NB4 (cell line): ENCODE measurements at regions not wholly inside any gene's neighbourhood (a gene's known extent, or its start where the extent isn't known, plus 50 kb on each side); places are given as distances from the start of the nearest gene placed in this dataset.
"Not testable (repeated sequence)": the region's sequence is repeated elsewhere in the genome, so short reads cannot be mapped to it uniquely, and the experiment has no call there.

Experiments
- DNase-seq: peaks from one replicate; pipeline ENCODE4 v3.0.0; 2010; ENCODE audit warnings: low read depth
- H3K4me3 ChIP-seq: one replicate; pipeline ENCODE4 v1.5.1; 2011; ENCODE audit warnings: mild to moderate bottlenecking, low read depth, low read length, moderate library complexity
- MYC ChIP-seq: IDR thresholded peaks from 2 replicates; pipeline ENCODE4 v1.6.1; 2011; ENCODE audit warnings: low read depth, low read length
- POLR2A ChIP-seq: IDR thresholded peaks from 2 replicates; pipeline ENCODE4 v1.6.1; 2011; ENCODE audit warnings: mild to moderate bottlenecking; ENCODE audit not compliant: insufficient read length; ENCODE audit errors: extremely low read depth
- TF ChIP-seq, protein P1 (sequence below): IDR thresholded peaks from one replicate; pipeline ENCODE4 v1.5.1; 2012; ENCODE audit warnings: low read depth, low read length
- TF ChIP-seq, protein P2 (sequence below): IDR thresholded peaks from 2 replicates; pipeline ENCODE4 v1.6.1; 2011; ENCODE audit warnings: low read depth, low read length

DNA sequence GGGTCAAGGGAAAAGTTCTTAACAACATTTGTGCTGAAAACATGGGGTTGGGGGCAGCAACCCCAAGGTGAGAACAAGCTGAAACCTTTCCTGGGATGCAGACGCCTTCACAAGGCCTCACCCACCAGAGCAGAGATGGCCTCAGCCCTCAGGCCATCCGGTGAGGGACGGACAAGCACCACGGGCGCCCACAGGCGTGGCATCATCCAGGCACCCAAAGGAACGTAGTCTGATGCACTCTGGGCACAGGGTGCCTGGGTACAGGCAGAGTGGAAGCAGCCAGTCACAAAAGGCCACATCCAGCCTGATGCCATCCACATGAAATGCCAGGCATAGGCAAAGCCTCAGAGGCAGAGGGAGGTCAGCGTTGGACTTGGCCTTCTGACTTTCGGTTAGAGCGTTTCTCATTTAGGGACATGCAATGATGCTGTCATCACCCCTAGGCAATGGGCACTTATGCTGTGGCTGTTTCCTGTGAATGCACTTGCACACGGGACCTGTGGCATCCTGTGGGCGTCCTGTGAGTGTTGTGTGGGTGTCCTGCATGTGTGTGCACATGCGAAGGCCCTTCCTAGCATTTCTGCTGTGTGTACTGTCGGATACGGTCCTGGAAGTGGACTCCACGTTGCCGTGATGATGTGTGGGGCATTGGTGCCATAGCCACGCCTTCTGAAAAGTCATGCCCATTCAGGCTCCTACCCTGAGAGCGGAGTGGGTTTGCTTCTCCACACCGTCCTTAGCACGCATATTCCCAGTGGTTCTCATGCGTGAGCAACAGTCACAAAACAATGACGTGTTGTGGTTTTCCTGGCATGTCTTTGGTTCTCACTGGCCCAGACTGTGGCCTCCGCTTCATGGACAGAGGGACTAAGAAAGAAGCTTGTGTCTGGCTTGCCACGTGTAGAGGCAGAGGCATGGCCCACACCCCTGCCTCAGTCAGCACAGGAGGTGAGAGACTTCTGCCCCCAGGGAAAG lies 52.7 kb upstream of the ZNF469 start:
- no peak overlapping the region for H3K4me3 ChIP-seq
- DNase-seq: no peak
- TF ChIP-seq POLR2A (no peak), MYC (no peak)
- TF ChIP-seq, protein P1, sequence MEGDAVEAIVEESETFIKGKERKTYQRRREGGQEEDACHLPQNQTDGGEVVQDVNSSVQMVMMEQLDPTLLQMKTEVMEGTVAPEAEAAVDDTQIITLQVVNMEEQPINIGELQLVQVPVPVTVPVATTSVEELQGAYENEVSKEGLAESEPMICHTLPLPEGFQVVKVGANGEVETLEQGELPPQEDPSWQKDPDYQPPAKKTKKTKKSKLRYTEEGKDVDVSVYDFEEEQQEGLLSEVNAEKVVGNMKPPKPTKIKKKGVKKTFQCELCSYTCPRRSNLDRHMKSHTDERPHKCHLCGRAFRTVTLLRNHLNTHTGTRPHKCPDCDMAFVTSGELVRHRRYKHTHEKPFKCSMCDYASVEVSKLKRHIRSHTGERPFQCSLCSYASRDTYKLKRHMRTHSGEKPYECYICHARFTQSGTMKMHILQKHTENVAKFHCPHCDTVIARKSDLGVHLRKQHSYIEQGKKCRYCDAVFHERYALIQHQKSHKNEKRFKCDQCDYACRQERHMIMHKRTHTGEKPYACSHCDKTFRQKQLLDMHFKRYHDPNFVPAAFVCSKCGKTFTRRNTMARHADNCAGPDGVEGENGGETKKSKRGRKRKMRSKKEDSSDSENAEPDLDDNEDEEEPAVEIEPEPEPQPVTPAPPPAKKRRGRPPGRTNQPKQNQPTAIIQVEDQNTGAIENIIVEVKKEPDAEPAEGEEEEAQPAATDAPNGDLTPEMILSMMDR: no peak
- TF ChIP-seq, protein P2, sequence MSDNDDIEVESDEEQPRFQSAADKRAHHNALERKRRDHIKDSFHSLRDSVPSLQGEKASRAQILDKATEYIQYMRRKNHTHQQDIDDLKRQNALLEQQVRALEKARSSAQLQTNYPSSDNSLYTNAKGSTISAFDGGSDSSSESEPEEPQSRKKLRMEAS: no peak

DNA sequence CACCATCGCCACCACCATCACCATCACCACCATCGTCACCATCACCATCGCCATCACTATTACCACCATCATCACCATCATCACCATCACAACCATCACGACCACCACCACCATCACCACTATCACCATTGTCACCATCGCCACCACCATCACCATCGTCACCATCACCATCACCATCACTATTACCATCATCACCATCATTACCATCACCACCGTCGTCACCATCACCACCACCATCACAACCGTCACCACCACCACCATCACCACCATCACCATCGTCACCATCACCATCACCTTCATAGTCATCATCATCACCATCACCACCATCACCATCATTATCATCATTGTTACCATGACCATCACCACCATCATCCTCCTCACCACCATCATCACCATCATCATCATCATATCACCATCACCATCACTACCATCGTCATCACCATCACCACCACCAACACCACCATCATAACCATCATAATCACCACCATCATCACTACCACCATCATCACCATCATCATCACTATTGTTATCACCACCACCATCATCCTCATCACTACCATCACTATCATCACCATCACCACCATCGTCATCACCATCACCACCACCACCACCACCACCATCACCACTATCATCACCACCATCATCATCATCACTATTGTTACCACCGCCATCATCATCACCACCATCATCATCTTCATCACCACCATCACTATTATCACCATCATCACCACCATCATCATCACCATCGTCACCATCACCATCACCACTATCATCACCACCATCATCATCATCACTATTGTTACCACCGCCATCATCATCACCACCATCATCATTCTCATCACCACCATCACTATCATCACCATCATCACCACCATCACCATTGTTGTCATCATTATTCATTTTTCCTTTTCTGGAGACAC lies 51.5 kb upstream of the ZNF469 start:
- no peak overlapping the region for H3K4me3 ChIP-seq
- TF ChIP-seq, protein P2: no peak
- TF ChIP-seq MYC: no peak
- TF ChIP-seq, protein P1: no peak
- no peak for TF ChIP-seq POLR2A
- DNase-seq: no peak

DNA sequence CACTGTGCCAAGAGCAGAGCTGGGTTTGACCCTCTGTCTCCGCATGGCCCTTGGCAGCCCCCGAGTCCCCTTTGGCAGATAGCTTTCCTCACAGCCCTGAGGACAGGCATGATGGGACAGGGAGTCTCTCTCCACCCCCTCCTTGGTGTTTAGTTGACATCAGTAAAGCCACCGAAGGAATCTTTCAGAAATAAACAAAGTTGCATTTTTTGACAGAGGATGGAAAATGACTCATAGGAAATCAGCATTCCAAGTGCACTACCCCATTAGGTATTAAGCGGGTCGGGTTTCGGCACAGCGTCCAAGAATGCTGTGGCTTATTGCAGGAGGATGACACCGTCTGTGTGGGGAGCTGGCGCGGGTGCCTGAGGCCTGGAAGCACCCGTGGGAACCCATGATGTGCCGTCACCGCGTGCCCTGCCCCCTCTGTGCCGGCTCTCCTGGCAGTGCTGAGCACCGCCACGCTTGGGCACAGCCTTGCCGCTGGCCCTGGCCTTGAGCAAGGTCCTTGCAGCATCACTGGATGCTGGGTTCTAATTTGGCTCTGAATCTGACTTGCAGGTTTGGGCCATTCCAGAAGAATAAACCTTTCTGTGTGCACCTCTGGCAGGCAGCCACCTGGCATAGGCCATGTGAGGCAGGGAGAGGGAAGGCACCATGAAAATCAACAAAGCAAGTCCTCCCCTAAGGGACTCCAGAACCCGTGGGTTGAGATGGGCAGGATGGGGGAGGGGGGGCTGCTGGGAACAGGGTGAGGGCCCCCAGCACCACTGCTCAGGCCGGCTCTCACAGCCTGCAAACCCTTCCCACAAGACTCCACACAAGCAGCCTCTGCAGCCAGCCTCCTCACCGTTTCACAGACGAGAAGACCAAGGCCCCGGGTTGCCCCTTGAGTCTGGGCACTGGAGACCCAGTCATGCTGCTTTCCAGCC lies 50.5 kb upstream of the ZNF469 start:
- TF ChIP-seq, protein P1: no peak
- no peak for TF ChIP-seq MYC
- TF ChIP-seq, protein P2: no peak
- TF ChIP-seq POLR2A: no peak
- DNase-seq: no peak
- no peak overlapping the region for H3K4me3 ChIP-seq

DNA sequence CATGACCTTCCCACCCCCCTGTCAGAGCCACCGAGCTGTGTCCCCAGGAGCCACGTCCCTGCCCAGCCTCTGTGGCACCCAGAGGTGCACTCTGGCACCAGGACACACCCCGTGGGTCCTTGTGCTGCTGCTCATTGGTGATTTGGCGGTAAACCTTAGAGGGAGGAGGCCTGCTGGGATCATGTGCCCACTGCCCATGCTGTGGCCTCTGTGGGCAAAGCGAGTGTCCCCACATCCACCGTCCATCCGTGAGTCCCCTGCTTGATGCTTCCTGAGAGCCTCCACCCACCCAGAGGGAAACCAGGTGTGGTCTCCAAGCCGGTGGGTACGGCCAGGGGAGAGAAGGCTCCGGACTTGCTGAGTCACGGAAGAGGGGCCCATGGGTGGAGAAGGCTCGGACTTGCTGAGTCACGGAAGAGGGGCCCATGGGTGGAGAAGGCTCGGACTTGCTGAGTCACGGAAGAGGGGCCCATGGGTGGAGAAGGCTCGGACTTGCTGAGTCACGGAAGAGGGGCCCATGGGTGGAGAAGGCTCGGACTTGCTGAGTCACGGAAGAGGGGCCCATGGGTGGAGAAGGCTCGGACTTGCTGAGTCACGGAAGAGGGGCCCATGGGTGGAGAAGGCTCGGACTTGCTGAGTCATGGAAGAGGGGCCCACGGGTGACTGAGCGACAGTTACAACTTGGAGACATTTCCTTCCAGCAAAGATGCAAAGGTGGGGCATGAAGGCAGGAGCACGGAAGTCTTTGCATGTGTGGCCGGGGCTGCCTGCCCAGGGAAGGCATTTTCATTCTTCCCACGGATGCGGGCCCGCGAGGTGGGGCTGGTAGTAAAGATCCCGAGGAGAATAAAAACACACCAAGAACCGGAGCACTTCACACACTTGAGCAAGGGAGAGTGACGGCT lies 49.6 kb upstream of the ZNF469 start:
- H3K4me3 ChIP-seq: not testable (repeated sequence)
- DNase-seq: peak; percentile 83
